Chondrocyte (in vitro differentiated cells): ENCODE measurements at regions not wholly inside any gene's neighbourhood (a gene's known extent, or its start where the extent isn't known, plus 50 kb on each side); places are given as distances from the start of the nearest gene placed in this dataset.

Experiments
- DNase-seq: peaks from one replicate; pipeline ENCODE4 v3.0.0; 2021; ENCODE audit warnings: mixed read lengths, low spot score
- H3K27ac Mint-ChIP-seq: one replicate; pipeline ENCODE4 v1.8.0; 2021; ENCODE audit warnings: mild to moderate bottlenecking, moderate library complexity, mixed read lengths; ENCODE audit not compliant: unreplicated experiment
- H3K27me3 Mint-ChIP-seq: 2 replicates; pipeline ENCODE4 v1.8.0; 2021; ENCODE audit warnings: low read depth, mixed read lengths
- H3K36me3 Mint-ChIP-seq: 2 replicates; pipeline ENCODE4 v1.8.0; 2021; ENCODE audit warnings: low read depth, mixed read lengths
- H3K4me1 Mint-ChIP-seq: 2 replicates; pipeline ENCODE4 v1.8.0; 2021; ENCODE audit warnings: low read depth, mild to moderate bottlenecking, mixed read lengths
- H3K4me3 Mint-ChIP-seq: one replicate; pipeline ENCODE4 v1.8.0; 2021; ENCODE audit warnings: mild to moderate bottlenecking, moderate library complexity, mixed read lengths; ENCODE audit not compliant: unreplicated experiment
- H3K9me3 Mint-ChIP-seq: 2 replicates; pipeline ENCODE4 v1.8.0; 2021; ENCODE audit warnings: low read depth, mixed read lengths
- CTCF ChIP-seq: fragments of 200-600 bp; sonication (generic); IDR thresholded peaks from 2 replicates; pipeline ENCODE4 v1.5.0; 2021; ENCODE audit warnings: antibody characterized with exemption, mild to moderate bottlenecking, moderate library complexity

- peaks cover 1% of the 10 kb centered on the region for H3K27me3 Mint-ChIP-seq
- DNase-seq: no peak
- no peaks in the 10 kb centered on the region for H3K9me3 Mint-ChIP-seq
- H3K4me3 Mint-ChIP-seq: no peak overlapping the region
- no peak for TF ChIP-seq CTCF
- H3K27ac Mint-ChIP-seq: no peak overlapping the region
- H3K4me1 Mint-ChIP-seq: no peaks in the 10 kb centered on the region
- H3K36me3 Mint-ChIP-seq: no peaks in the 10 kb centered on the region
Measured at GRCh38 chr20:19013907-19014306, 198.5 kb upstream of the SLC24A3 start.

GRCh38 chr20:19015351-19016139 is 196.9 kb upstream of the SLC24A3 start:
- DNase-seq: no peak
- Mint-ChIP-seq H3K36me3 (no peaks in the 10 kb centered on the region), H3K4me3 (no peak overlapping the region), H3K27ac (no peak overlapping the region), H3K27me3 (peaks cover under 1% of the 10 kb centered on the region), H3K9me3 (no peaks in the 10 kb centered on the region), H3K4me1 (no peaks in the 10 kb centered on the region)
- no peak for TF ChIP-seq CTCF

- H3K27me3 Mint-ChIP-seq: no peaks in the 10 kb centered on the region
- no peak for DNase-seq
- no peak overlapping the region for H3K4me3 Mint-ChIP-seq
Measured at GRCh38 chr20:19016140-19016497, 196.3 kb upstream of the SLC24A3 start.

GRCh38 chr20:19017104-19017690 is 195.2 kb upstream of the SLC24A3 start:
- Mint-ChIP-seq H3K4me1 (no peaks in the 10 kb centered on the region), H3K4me3 (no peak overlapping the region), H3K27ac (no peak overlapping the region), H3K27me3 (no peaks in the 10 kb centered on the region), H3K9me3 (peaks cover 5% of the 10 kb centered on the region), H3K36me3 (no peaks in the 10 kb centered on the region)
- no peak for TF ChIP-seq CTCF
- DNase-seq: no peak

More at GRCh38 chr20:19016140-19016497, 196.3 kb upstream of the SLC24A3 start:
- Mint-ChIP-seq H3K36me3 (no peaks in the 10 kb centered on the region), H3K4me1 (no peaks in the 10 kb centered on the region), H3K9me3 (peaks cover 3% of the 10 kb centered on the region), H3K27ac (no peak overlapping the region)
- TF ChIP-seq CTCF: no peak

- H3K27ac Mint-ChIP-seq: no peak overlapping the region
- DNase-seq: no peak
- H3K9me3 Mint-ChIP-seq: peaks cover 5% of the 10 kb centered on the region
- TF ChIP-seq CTCF: no peak
- H3K4me1 Mint-ChIP-seq: no peaks in the 10 kb centered on the region
- no peak overlapping the region for H3K4me3 Mint-ChIP-seq
- H3K27me3 Mint-ChIP-seq: no peaks in the 10 kb centered on the region
- H3K36me3 Mint-ChIP-seq: no peaks in the 10 kb centered on the region
Measured at GRCh38 chr20:19018881-19019280, 193.6 kb upstream of the SLC24A3 start.
